Stimulated activated CD8-positive, alpha-beta memory T cell treated with anti-CD3 and anti-CD28 coated beads, Interleukin-4, amount 100 ng/mL, for 48 hours (primary cell): ENCODE measurements at regions not wholly inside any gene's neighbourhood (a gene's known extent, or its start where the extent isn't known, plus 50 kb on each side); places are given as distances from the start of the nearest gene placed in this dataset.

ENCODE experiments used
- DNase-seq: peaks from one replicate; pipeline ENCODE4 v3.0.0-alpha.2; 2020

DNA sequence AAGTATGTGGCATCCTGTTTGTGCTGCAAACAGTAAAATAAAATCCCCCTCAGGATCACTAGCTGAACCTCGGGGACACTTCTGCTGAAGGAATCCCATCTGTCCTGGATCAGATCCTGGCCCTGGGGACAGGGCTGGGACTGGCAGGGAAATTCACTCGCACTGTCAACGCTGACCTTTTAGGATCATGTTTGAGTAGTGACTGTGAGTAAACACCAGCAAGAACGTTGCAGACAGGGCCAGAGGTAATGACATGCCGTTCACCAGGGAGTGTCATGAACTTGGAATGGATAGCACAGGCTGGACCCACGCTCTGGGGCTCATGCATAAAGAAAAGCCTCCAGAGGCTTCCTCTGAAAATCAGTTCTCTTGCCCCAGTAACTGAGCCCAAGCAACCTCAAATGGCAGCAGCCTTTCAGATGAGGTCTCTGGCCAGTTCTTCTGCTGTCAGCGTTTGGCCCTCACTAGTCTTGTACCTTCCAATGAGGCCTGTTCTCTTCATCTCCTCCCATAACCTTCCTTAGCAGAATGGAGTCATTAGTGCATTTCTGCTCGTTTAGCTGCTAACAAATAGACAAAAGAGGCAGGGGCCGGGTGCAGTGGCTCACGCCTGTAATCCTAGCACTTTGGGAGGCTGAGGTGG, 51.0 kb upstream of the BARX2 start:
- no peak for DNase-seq

DNA sequence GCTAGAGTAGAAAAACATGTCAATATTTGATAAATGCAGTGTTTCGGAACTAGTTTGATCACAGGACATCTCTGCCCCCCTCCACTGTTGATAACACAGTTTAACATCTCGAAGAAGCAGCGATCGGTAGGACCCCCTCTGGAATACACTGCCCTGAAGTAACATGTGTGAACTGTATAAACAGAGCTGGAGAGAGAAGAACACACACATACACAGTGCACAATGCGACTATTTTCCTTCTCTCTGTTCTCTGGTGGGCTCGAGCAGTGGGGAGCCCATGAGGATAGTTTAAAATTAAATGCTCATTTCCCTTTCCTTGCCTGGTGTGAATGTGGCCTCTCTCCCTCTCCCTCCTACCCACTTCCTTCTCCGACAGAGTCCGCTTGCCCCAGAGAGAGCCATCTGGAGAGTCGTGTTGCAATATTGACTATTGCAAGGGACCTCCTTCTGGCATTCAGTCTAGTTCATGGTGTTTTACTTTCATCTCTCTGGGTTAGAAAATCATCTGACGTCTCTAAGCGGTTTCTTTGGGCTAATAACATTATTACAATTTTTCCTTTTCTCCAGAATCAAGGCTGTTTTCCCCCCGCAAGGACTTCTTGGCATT, 51.6 kb upstream of the BARX2 start:
- DNase-seq = no peak

GRCh38 chr11:129322941-129323340, 52.7 kb upstream of the BARX2 start:
- no peak for DNase-seq

- DNase-seq = no peak
Observed at GRCh38 chr11:129321076-129321475, 54.6 kb upstream of the BARX2 start.

DNA sequence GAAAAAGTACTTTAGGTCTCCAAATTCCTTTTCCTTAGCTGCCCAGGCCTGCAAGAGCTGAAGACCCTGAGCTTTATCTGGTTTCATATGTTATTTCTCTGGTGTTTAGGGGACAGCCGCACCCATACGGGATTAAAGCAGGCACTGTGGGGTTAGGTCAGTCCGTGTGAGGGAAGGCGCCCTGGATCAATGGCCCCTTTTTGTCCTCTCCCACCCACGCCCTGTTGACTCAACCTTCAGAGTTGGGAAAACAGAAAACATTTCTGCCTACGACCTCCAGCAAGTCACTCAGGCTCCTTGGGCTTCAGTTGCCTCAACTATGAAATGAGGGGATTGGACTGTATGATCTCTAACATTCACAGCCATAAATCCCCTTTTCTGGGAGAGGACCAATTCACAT, 55.2 kb upstream of the BARX2 start:
- DNase-seq = no peak

GRCh38 chr11:129319751-129320150, 55.9 kb upstream of the BARX2 start:
- no peak for DNase-seq

DNA sequence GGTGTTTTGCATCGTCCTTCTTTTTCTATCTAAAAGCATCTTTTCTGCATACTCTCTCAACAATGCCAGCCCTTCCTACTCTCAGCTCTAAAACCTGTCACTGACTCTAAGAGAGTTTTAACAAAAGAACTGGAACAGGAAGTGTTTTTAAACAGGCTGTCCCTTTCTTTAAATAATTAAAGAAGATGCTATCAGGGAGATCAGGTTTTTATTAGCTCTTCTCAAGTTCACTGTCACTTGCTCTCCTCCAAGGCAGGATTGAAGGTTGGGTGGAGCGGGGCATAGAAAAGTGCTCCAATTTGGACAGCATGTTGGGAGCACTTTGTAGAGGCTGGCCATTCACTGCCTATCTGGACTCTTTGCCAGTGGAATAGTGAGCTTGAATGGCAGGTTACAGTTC, 56.4 kb upstream of the BARX2 start:
- DNase-seq = no peak

DNA sequence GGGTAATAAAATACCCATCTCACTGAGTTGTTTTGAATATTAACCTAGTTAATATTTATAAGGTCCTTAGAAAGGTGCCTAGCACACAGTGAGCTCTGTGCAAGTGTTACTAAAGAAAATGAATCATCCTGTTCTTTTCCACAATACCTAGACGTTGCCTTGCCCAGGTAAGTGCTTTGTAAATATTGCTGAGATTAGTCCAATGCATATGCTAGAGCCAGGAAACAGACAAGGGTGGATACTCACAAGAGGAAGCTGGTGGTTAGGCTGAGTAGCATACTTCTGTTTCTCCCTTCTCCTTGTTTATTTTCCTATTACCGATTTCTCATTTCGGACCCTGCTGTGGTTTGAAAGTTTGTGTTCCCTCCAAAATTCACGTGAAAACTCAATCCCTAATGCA, 58.1 kb upstream of the BARX2 start:
- no peak for DNase-seq

GRCh38 chr11:129316781-129317180, 58.9 kb upstream of the BARX2 start:
- DNase-seq = no peak

GRCh38 chr11:129315781-129316579, 59.7 kb upstream of the BARX2 start:
- DNase-seq = no peak

DNA sequence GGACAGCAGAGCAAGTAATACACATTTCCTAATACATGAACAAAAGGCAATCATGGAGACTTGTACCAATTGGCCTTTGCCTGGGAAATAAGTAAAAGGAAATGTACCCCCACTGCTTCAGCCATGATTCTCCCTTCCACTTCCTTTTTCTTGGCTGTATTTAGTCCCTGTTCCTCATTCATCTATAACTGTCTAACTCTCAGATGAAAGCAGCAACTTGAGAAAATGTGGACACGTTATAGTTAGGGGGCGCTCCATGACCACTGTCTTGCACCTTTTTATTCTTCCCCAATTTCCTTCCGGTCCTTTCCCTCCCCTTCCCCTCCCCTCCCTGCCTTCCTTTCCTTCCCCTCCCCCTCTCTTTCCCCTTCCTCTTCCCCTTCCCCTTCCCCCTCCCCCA, 61.3 kb upstream of the BARX2 start:
- no peak for DNase-seq

- DNase-seq = no peak
Observed at GRCh38 chr11:129313541-129314297, 61.9 kb upstream of the BARX2 start.

DNA sequence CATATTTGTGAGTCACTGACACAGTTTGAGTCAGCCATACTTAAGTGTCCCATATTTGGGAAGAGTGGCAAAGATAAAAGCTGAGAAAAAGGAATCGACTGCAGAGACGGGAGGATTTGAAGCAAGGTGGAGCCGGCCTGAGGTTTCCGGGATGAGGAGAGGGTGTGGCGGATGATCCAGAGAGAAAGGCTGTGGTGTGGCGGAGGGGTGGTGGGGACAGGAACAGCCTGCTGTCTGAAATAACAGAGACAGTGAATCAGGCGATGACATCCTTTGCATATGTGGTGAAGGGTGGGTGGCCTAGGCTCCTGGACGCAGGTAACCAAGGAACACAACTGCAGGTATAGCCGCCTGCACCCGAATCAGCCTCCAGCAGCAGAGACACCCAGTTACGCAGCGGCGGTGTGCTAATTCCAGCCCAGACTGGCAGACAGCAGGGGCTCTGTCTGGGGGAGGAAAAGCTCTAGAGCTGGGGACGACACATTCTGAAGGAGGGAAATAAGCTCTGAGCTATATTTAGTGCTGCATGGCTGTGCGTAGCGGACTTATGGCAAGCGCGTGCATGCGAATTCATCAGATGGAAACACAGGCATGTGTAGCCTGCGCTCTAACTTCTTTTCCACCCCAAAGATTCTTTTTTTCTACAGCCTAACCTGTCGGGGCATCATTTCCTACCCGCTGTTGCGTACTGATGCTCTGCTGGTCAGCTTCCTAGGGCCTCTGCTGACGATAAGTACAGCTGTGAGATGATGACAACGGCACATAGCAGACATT, 62.7 kb upstream of the BARX2 start:
- DNase-seq = no peak

GRCh38 chr11:129308241-129308865, 67.3 kb upstream of the BARX2 start:
- no peak for DNase-seq

- DNase-seq = no peak
Observed at GRCh38 chr11:129307162-129307561, 68.5 kb upstream of the BARX2 start.

- no peak for DNase-seq
Observed at GRCh38 chr11:129302386-129303101, 73.1 kb upstream of the BARX2 start.

- DNase-seq = no peak
Observed at GRCh38 chr11:129300099-129300498, 75.5 kb upstream of the BARX2 start.

GRCh38 chr11:129298988-129299387, 76.7 kb upstream of the BARX2 start:
- DNase-seq = no peak

GRCh38 chr11:129295746-129296145, 79.9 kb upstream of the BARX2 start:
- DNase-seq = no peak

DNA sequence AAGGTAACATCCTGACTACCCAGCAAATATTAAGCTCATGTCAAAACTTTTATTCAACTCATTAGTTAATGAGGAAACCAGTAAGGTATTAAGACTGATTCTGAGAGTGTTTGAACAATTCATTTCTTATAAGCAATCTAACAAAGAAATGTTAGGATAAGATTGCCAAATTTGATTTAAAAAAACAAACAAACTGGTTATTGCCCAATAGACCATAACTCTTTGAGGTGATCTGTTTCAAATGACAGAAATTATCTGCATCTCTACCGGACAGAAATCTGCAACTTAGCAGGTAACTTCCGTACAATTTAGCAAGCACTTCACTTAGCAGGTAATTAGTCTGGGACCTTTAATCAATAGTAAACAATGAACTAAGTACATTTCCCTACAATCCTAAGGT, 82.9 kb upstream of the BARX2 start:
- no peak for DNase-seq

DNA sequence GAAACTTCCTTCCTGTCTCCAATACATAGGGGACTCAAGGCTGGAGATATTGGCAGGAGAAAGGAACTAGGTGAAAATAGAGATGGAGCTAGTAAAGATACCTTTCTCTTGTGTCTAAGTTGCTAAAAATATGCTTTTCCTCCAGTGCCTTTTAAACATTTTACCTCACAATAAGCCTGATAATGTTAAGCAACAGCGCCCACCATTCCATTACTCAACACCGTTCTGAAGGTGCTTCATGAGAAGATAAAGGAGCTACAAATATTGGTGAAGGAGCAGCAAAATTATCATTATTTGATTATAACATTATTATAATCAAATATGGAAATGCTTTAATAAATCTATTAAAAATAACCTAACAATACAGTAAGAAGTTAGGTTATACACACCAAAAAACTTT, 83.6 kb upstream of the BARX2 start:
- DNase-seq = no peak

- no peak for DNase-seq
Observed at GRCh38 chr11:129291546-129291945, 84.1 kb upstream of the BARX2 start.
